Vagina (tissue), 2 donors: ENCODE measurements at regions not wholly inside any gene's neighbourhood (a gene's known extent, or its start where the extent isn't known, plus 50 kb on each side); places are given as distances from the start of the nearest gene placed in this dataset.

Source experiments
- POLR2A ChIP-seq, 2 donors: fragments of 450-650 bp; IDR thresholded peaks; one replicate each; pipeline ENCODE4 v1.6.1; 2017; ENCODE audit warnings: antibody characterized with exemption in 2 of 2, mild to moderate bottlenecking in 2 of 2, moderate library complexity in 2 of 2
- POLR2AphosphoS5 ChIP-seq, 2 donors: sonication (generic); formaldehyde crosslinking; IDR thresholded peaks; one replicate each; pipeline ENCODE4 v1.9.0; 2017; ENCODE audit warnings: antibody characterized with exemption in 2 of 2, mild to moderate bottlenecking in 2 of 2, low read depth in 1 of 2; ENCODE audit not compliant: insufficient read depth in 1 of 2
- TF ChIP-seq, protein P1 (sequence below), 3 experiments: fragments of 450-650 bp in 2 of 3; fragments of 200-600 bp in 1 of 3; sonication (generic) in 1 of 3; IDR thresholded peaks; one replicate each; pipeline ENCODE4 v1.5.1; 2017 to 2019; ENCODE audit warnings: antibody characterized with exemption in 3 of 3, mild to moderate bottlenecking in 2 of 3, moderate library complexity in 2 of 3

DNA sequence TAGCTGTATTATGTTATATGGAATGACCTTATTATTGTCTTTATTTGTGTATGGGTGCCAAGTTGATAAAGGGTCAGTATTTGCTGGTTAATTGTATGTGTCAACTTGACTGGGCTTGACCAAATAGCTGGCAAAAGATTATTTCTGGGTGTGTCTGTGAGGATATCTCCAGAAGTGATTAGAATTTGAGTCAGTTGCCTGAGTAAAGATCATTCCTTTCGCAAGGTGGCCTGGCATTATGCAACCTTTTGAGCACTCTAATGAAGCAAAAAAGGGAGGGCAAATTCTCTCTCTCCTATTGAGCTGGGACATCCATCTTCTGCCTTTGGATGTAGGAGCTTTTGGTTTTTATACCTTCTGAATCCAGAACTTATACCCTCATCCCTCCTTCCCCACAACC is 82.2 kb downstream of the ATXN7L3B start:
- TF ChIP-seq, protein P1, sequence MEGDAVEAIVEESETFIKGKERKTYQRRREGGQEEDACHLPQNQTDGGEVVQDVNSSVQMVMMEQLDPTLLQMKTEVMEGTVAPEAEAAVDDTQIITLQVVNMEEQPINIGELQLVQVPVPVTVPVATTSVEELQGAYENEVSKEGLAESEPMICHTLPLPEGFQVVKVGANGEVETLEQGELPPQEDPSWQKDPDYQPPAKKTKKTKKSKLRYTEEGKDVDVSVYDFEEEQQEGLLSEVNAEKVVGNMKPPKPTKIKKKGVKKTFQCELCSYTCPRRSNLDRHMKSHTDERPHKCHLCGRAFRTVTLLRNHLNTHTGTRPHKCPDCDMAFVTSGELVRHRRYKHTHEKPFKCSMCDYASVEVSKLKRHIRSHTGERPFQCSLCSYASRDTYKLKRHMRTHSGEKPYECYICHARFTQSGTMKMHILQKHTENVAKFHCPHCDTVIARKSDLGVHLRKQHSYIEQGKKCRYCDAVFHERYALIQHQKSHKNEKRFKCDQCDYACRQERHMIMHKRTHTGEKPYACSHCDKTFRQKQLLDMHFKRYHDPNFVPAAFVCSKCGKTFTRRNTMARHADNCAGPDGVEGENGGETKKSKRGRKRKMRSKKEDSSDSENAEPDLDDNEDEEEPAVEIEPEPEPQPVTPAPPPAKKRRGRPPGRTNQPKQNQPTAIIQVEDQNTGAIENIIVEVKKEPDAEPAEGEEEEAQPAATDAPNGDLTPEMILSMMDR (IDR thresholded peaks at IDR 0.05): no peak
- TF ChIP-seq POLR2AphosphoS5 (IDR thresholded peaks at IDR 0.05; ENCODE audit: insufficient read depth in 1 of 2, low read depth in 1 of 2) (no peak), POLR2A (IDR thresholded peaks at IDR 0.05) (no peak)
